Stimulated activated CD8-positive, alpha-beta memory T cell treated with anti-CD3 and anti-CD28 coated beads, Interleukin-7, amount 100 ng/mL, for 48 hours (primary cell): ENCODE measurements at regions not wholly inside any gene's neighbourhood (a gene's known extent, or its start where the extent isn't known, plus 50 kb on each side); places are given as distances from the start of the nearest gene placed in this dataset.

Source experiments
- DNase-seq, 2 donors: peaks; one replicate each; pipeline ENCODE4 v3.0.0-alpha.2; 2020; ENCODE audit warnings: low read depth in 1 of 2; ENCODE audit errors: extremely low read depth in 1 of 2

DNA sequence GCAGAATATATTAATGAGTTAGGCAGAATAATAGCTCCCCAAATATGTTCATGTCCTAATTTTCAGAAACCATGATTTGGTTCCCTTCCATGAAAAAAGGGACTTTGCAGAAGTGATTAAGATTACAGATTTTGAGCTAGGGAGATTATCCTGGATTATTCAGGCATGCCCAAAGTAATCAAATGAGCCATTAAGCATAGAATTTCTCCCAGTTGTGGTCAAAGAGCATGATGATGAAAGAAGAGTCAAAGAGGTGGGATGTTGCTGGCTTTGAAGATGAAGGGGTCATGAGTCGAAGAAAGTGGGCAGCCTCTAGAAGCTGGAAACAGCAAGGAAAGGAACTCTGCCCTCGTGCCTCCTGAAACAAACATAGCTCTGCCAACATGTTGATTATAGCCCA lies 254.2 kb upstream of the CDIN1 start:
- no peak for DNase-seq

- DNase-seq, result no peak
Measured at GRCh38 chr15:36329592-36329991, 249.8 kb upstream of the CDIN1 start.

- DNase-seq, result no peak
Measured at GRCh38 chr15:36330598-36330997, 248.8 kb upstream of the CDIN1 start.

GRCh38 chr15:36331531-36332275 lies 247.7 kb upstream of the CDIN1 start:
- DNase-seq, result no peak

- DNase-seq, result no peak
Measured at GRCh38 chr15:36332301-36332700, 247.1 kb upstream of the CDIN1 start.

- DNase-seq, result no peak
Measured at GRCh38 chr15:36332896-36333295, 246.5 kb upstream of the CDIN1 start.

DNA sequence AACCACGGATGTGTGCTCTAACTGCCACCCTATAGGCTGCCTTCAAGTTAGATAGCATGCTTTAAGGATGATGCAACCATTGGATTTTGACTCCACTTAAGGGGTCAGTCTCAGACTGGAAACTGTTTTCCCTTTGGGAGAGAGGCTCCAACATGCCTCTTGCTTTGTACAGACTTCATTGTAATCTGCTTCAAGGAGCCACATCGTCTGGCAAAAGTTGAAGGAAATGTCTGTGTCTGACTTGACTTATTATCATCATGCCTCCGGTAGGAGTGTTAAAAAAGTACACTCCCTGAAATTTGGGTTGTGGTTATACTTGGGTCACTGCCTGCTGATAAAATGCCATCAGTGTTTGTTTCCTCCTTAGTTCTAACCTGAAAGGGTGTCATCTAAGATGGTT lies 245.4 kb upstream of the CDIN1 start:
- DNase-seq, result no peak

GRCh38 chr15:36335224-36335623 lies 244.2 kb upstream of the CDIN1 start:
- no peak for DNase-seq

- DNase-seq, result no peak
Measured at GRCh38 chr15:36335659-36336058, 243.8 kb upstream of the CDIN1 start.

DNA sequence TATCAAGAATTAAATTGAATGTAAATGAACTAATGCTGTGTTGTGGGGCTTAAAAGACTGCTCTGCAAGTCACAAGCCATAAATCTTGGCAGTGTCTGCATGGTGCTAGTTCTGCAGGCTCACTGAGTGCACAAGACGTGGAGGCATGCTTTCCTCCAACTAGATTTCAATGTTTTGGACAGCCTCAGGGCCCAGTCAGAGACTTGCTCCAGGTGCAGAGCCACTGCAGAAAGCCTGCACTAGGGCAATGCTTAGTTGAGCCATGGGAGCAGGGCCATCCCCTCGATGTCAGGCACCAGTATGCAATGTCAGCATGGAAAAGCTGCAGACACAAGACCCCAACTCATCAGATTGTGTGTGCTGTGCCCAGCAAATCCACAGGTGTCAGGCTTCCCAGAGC lies 234.5 kb upstream of the CDIN1 start:
- no peak for DNase-seq

DNA sequence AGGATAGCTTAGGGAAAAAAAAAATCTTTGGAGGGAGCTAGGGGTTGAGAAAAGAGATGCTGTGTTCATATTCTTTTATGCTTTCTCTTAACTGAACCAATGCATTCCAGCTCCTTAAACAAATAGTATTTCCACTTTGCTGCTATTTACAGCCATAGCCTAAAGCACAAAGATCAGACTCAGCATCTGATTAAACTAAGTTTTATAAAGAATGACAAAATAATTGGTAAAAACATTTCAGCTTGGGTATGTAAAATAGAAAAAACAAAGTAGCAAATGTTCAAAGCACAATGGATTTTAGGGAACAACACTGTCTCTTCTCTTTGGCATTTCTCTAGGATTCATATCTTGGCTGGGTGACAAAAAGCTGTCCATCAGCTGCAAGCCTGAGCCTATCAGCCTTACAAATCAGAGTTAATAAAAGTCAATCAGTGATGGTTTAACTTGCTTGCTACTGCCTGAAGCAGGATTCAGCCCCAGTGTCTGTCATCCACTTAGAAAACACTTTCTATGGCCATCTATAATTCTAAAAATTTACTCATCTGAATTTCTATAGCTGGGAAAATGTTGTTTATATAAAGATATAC lies 232.1 kb upstream of the CDIN1 start:
- DNase-seq, result no peak

GRCh38 chr15:36356466-36356865 lies 223.0 kb upstream of the CDIN1 start:
- no peak for DNase-seq

GRCh38 chr15:36356978-36357601 lies 222.3 kb upstream of the CDIN1 start:
- DNase-seq, result no peak

GRCh38 chr15:36358094-36358493 lies 221.3 kb upstream of the CDIN1 start:
- DNase-seq, result no peak

DNA sequence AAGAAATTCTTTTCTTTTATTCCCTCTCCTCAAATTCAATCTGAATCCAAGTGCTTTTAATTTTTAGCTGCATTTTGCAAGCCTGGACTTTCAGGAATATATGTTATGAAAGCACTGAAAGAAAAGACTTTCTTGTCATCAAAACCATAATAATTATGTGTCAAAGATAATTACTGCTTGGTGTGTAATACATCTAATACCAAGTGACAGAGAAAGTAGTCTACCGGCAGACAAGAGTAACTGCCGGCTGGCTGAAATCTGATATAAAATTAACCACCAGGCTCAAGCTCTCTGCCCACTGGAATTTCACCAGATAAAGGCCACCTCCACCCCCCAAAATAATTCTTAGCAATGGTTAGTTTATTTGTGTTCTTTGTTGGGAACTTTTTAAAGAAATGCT lies 220.9 kb upstream of the CDIN1 start:
- DNase-seq, result no peak

- DNase-seq, result no peak
Measured at GRCh38 chr15:36359286-36359685, 220.1 kb upstream of the CDIN1 start.

DNA sequence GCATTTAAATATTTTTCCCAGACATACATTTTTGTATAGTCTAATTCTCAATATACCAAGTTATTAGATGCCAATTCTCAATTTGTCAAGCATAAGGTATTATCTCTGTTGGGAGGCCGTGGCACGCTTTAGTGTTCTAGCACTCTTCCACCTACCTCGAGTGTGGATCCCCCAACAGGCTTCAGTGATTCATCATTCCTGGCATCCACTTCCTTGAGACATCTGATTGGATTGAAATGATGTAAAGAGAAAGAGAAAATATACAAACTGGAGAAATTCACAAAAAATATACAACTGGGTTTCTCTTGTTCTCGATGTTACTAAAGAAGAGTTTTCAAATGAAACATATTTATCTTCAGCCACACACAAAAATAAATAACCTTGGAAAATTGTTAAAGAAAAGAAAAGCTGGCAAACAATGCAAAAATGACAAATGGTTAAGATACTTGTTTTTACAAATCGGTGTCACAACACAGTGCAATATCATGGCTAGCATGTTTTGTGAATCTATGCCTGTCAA lies 218.0 kb upstream of the CDIN1 start:
- DNase-seq, result no peak

DNA sequence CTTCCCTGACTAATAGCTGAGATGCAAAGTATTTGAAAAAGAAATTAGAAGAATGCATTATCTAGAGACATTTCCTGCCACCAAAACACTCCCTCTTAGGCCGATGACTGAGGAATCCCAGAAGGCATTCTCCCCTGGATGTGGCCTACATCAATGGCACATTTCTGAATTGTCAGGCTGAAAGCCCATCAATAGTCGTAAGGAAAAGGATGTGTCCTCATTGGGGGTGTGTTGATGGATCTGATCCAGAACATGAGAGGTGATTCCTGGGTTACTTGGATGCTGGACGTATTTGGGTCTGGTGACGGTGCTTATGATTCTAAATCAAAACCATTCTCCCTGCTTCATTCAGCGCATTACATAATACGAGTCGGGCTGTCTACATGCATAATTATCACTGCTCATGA lies 216.9 kb upstream of the CDIN1 start:
- no peak for DNase-seq

DNA sequence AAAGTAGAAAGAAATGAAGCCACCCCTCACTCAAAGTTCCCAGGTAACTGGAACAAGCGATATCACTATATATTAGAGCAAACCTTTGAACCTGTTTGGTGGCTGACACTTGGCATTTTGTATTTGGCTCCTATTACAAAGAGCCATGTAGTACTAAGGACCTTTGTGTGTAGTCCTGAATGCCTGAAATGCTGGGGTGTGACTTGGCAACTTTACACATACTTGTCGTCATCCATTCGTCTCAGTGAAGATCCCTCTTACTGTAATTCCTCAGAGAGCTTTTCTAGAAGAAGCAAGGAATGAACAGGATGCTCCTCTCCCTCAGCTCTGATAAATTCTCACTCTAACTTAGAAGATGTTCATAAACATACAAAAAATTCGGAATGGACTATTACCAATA lies 216.1 kb upstream of the CDIN1 start:
- DNase-seq, result no peak

DNA sequence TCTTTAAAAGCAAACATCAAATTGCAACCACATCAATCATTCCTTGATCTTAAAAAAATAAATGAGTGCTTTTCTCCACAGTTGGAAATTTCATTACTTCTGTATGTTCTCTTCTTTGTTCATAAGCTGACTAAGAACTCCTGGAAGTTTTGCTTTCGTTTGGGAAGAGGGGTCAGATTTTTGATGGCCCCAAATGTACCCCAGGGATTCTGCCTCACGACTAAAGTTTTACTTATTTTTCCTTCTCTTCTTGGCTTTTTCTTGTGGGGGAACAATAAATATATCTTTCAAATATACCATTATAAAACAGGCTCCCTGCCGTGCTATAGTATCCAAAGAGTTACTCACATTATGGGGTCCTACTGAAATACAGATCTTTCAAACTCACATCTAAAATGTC lies 215.0 kb upstream of the CDIN1 start:
- DNase-seq, result no peak

GRCh38 chr15:36365963-36366362 lies 213.5 kb upstream of the CDIN1 start:
- DNase-seq, result no peak

GRCh38 chr15:36370051-36370730 lies 209.2 kb upstream of the CDIN1 start:
- no peak for DNase-seq
